Progenitor cell of endocrine pancreas (in vitro differentiated cells): ENCODE measurements at regions not wholly inside any gene's neighbourhood (a gene's known extent, or its start where the extent isn't known, plus 50 kb on each side); places are given as distances from the start of the nearest gene placed in this dataset.

Source experiments
- DNase-seq: peaks from one replicate; pipeline ENCODE4 v3.0.0; 2021; ENCODE audit warnings: low spot score; ENCODE audit not compliant: unreplicated experiment
- H3K27ac Mint-ChIP-seq: 2 replicates; pipeline ENCODE4 v1.8.0; 2021; ENCODE audit warnings: mild to moderate bottlenecking, moderate library complexity, mixed read lengths
- H3K27me3 Mint-ChIP-seq: 2 replicates; pipeline ENCODE4 v1.8.0; 2021; ENCODE audit warnings: mixed read lengths
- H3K36me3 Mint-ChIP-seq: 2 replicates; pipeline ENCODE4 v1.8.0; 2022; ENCODE audit warnings: mixed read lengths; ENCODE audit not compliant: insufficient read depth
- H3K4me1 Mint-ChIP-seq: 2 replicates; pipeline ENCODE4 v1.8.0; 2021; ENCODE audit warnings: low read depth, mixed read lengths
- H3K4me3 Mint-ChIP-seq: 2 replicates; pipeline ENCODE4 v1.8.0; 2021; ENCODE audit warnings: low read depth, mild to moderate bottlenecking, moderate library complexity, mixed read lengths
- H3K9me3 Mint-ChIP-seq: 2 replicates; pipeline ENCODE4 v1.8.0; 2021; ENCODE audit warnings: low read depth, mixed read lengths
- CTCF ChIP-seq: fragments of 200-600 bp; sonication (generic); IDR thresholded peaks from one replicate; pipeline ENCODE4 v1.5.0; 2021; ENCODE audit warnings: antibody characterized with exemption, mild to moderate bottlenecking; ENCODE audit not compliant: unreplicated experiment

GRCh38 chr15:37594417-37594816 lies 340.0 kb upstream of the TMCO5A start:
- no peak for DNase-seq
- no peaks in the 10 kb centered on the region for H3K36me3 Mint-ChIP-seq
- H3K4me3 Mint-ChIP-seq, result no peak overlapping the region
- peaks cover 22% of the 10 kb centered on the region for H3K4me1 Mint-ChIP-seq
- no peaks in the 10 kb centered on the region for H3K27me3 Mint-ChIP-seq
- H3K27ac Mint-ChIP-seq, result no peak overlapping the region
- TF ChIP-seq CTCF, result no peak
- H3K9me3 Mint-ChIP-seq, result peaks cover 5% of the 10 kb centered on the region

- Mint-ChIP-seq H3K9me3 (peaks cover 5% of the 10 kb centered on the region), H3K4me1 (peaks cover 31% of the 10 kb centered on the region), H3K27me3 (no peaks in the 10 kb centered on the region), H3K36me3 (no peaks in the 10 kb centered on the region), H3K27ac (no peak overlapping the region), H3K4me3 (no peak overlapping the region)
- no peak for TF ChIP-seq CTCF
- no peak for DNase-seq
Measured at GRCh38 chr15:37595426-37595970, 338.9 kb upstream of the TMCO5A start.

- H3K27me3 Mint-ChIP-seq, result no peaks in the 10 kb centered on the region
- no peak overlapping the region for H3K4me3 Mint-ChIP-seq
- TF ChIP-seq CTCF, result no peak
- no peak overlapping the region for H3K27ac Mint-ChIP-seq
- H3K36me3 Mint-ChIP-seq, result no peaks in the 10 kb centered on the region
- peaks cover 32% of the 10 kb centered on the region for H3K4me1 Mint-ChIP-seq
- DNase-seq, result no peak
- no peaks in the 10 kb centered on the region for H3K9me3 Mint-ChIP-seq
Measured at GRCh38 chr15:37599156-37599555, 335.3 kb upstream of the TMCO5A start.

GRCh38 chr15:37616215-37616614 lies 318.2 kb upstream of the TMCO5A start:
- Mint-ChIP-seq H3K27ac (no peak overlapping the region), H3K36me3 (no peaks in the 10 kb centered on the region), H3K27me3 (no peaks in the 10 kb centered on the region), H3K9me3 (peaks cover 3% of the 10 kb centered on the region), H3K4me1 (no peaks in the 10 kb centered on the region), H3K4me3 (no peak overlapping the region)
- no peak for DNase-seq
- TF ChIP-seq CTCF, result no peak

GRCh38 chr15:37618353-37618752 lies 316.1 kb upstream of the TMCO5A start:
- Mint-ChIP-seq H3K36me3 (no peaks in the 10 kb centered on the region), H3K4me1 (no peaks in the 10 kb centered on the region), H3K27ac (no peak overlapping the region), H3K9me3 (peaks cover 3% of the 10 kb centered on the region), H3K4me3 (no peak overlapping the region), H3K27me3 (no peaks in the 10 kb centered on the region)
- no peak for DNase-seq
- TF ChIP-seq CTCF, result no peak
